A673 (cell line): ENCODE measurements at regions not wholly inside any gene's neighbourhood (a gene's known extent, or its start where the extent isn't known, plus 50 kb on each side); places are given as distances from the start of the nearest gene placed in this dataset.

ENCODE experiments used
- BruUV-seq: library from RNA; stranded (reverse); fragments of 400-500 nt; replicated peaks from 2 replicates; lab custom pipeline; 2021; lab: Mats Ljungman, UMichigan
- CTCF ChIA-PET: fragments of 300-600 bp; sonication (Branson Sonifier 250); formaldehyde crosslinking; loops from one replicate; lab custom pipeline; 2022; ENCODE audit warnings: antibody characterized with exemption; lab: Charles Lee
- POLR2A ChIA-PET: fragments of 300-600 bp; sonication (Branson Sonifier 250); formaldehyde crosslinking; loops from one replicate; lab custom pipeline; 2022; ENCODE audit warnings: antibody characterized with exemption; ENCODE audit not compliant: low non-redundant PET; lab: Charles Lee
- DNase-seq: peaks from one replicate; pipeline ENCODE4 v3.0.0-alpha.2; 2015; ENCODE audit warnings: low spot score
- H3K27ac ChIP-seq: fragments of 200-600 bp; sonication (generic); 2 replicates; pipeline ENCODE4 v1.5.1; 2016; ENCODE audit warnings: mixed run types, low read depth, mild to moderate bottlenecking, mixed read lengths, antibody characterized with exemption, low read length; ENCODE audit not compliant: poor library complexity, severe bottlenecking
- H3K27me3 ChIP-seq: fragments of 200-600 bp; sonication (generic); replicated peaks from 2 replicates; pipeline ENCODE4 v1.6.1; 2017; ENCODE audit warnings: mixed run types, low read depth, mild to moderate bottlenecking, mixed read lengths, antibody characterized with exemption, low read length; ENCODE audit not compliant: insufficient read depth, poor library complexity
- H3K36me3 ChIP-seq: fragments of 200-600 bp; sonication (generic); 2 replicates; pipeline ENCODE4 v1.6.1; 2016; ENCODE audit warnings: mixed run types, mild to moderate bottlenecking, mixed read lengths, antibody characterized with exemption, low read length; ENCODE audit not compliant: insufficient read depth, poor library complexity, severe bottlenecking
- H3K4me1 ChIP-seq: fragments of 200-600 bp; sonication (generic); 2 replicates; pipeline ENCODE4 v1.6.1; 2017; ENCODE audit warnings: mixed run types, mild to moderate bottlenecking, mixed read lengths, antibody characterized with exemption, low read length; ENCODE audit not compliant: insufficient read depth, poor library complexity, severe bottlenecking
- H3K4me3 ChIP-seq: fragments of 200-600 bp; sonication (generic); 2 replicates; pipeline ENCODE4 v1.5.1; 2016; ENCODE audit warnings: low read depth, mixed run types, mild to moderate bottlenecking, mixed read lengths, low read length; ENCODE audit not compliant: poor library complexity, severe bottlenecking
- H3K9me3 ChIP-seq: fragments of 200-600 bp; sonication (generic); 2 replicates; pipeline ENCODE4 v1.6.1; 2016; ENCODE audit warnings: mixed run types, low read depth, mild to moderate bottlenecking, mixed read lengths, antibody characterized with exemption, low read length; ENCODE audit not compliant: poor library complexity, severe bottlenecking
- CTCF ChIP-seq: fragments of 300-800, 200-600 bp; sonication (generic); conservative IDR thresholded peaks from 2 replicates; pipeline ENCODE4 v1.5.1; 2017; ENCODE audit warnings: low read depth, mild to moderate bottlenecking, antibody characterized with exemption, low read length, moderate library complexity, mixed read lengths
- EZH2 ChIP-seq: fragments of 200-600 bp; sonication (generic); IDR thresholded peaks from 2 replicates; pipeline ENCODE4 v1.6.1; 2017; ENCODE audit warnings: borderline replicate concordance, low read depth, mild to moderate bottlenecking, mixed read lengths, antibody characterized with exemption, low read length; ENCODE audit not compliant: poor library complexity, severe bottlenecking
- intact Hi-C: fragments of 100-400 bp; cut with micrococcal nuclease; formaldehyde crosslinking; loops from one replicate; pipeline ENCODE4 v1.10.0; 2022; ENCODE audit not compliant: unreplicated experiment

- intact Hi-C loops = no loop called here
- ChIA-PET POLR2A (no interaction called here), CTCF (no interaction called here)
- Histone ChIP-seq H3K4me1 (no peaks in the 10 kb centered on the region), H3K27ac (no peak overlapping the region), H3K9me3 (no peaks in the 10 kb centered on the region), H3K4me3 (no peak overlapping the region), H3K36me3 (no peaks in the 10 kb centered on the region), H3K27me3 (no peaks in the 10 kb centered on the region)
- TF ChIP-seq EZH2 = no peak
- no peak for DNase-seq
- no TSS peak for BruUV-seq
Measured at GRCh38 chr6:21958428-21958827, 338.4 kb downstream of the PRL start.

- no TSS peak for BruUV-seq
- TF ChIP-seq CTCF (no peak), EZH2 (no peak)
- Histone ChIP-seq H3K27me3 (no peaks in the 10 kb centered on the region), H3K27ac (no peak overlapping the region), H3K36me3 (no peaks in the 10 kb centered on the region), H3K4me3 (no peak overlapping the region), H3K9me3 (no peaks in the 10 kb centered on the region), H3K4me1 (peaks cover 7% of the 10 kb centered on the region)
- intact Hi-C loops = no loop called here
- ChIA-PET CTCF (no interaction called here), POLR2A (interaction anchor here (0.7 kb wide), 2 partner anchors 186 to 1556 kb away, joined by 3 to 4 read pairs; no protein-coding TSS in a partner anchor)
- no peak for DNase-seq
Measured at GRCh38 chr6:21961226-21961625, 335.6 kb downstream of the PRL start.

GRCh38 chr6:21965016-21965415 is 331.8 kb downstream of the PRL start:
- H3K9me3 ChIP-seq = no peaks in the 10 kb centered on the region
- H3K4me1 ChIP-seq = peaks cover 26% of the 10 kb centered on the region
- no peaks in the 10 kb centered on the region for H3K36me3 ChIP-seq
- TF ChIP-seq EZH2 (no peak), CTCF (no peak)
- no peak for DNase-seq
- ChIA-PET CTCF (no interaction called here), POLR2A (no interaction called here)
- no TSS peak for BruUV-seq
- no peaks in the 10 kb centered on the region for H3K27me3 ChIP-seq
- no peak overlapping the region for H3K4me3 ChIP-seq
- H3K27ac ChIP-seq = no peak overlapping the region
- intact Hi-C loops = no loop called here

GRCh38 chr6:21965953-21966539 is 330.8 kb downstream of the PRL start:
- BruUV-seq = no TSS peak
- H3K9me3 ChIP-seq = no peaks in the 10 kb centered on the region
- POLR2A ChIA-PET = no interaction called here

More at GRCh38 chr6:21965953-21966539, 330.8 kb downstream of the PRL start:
- intact Hi-C loops = no loop called here
- DNase-seq = no peak
- TF ChIP-seq EZH2 = no peak
- TF ChIP-seq CTCF = no peak
- Histone ChIP-seq H3K36me3 (no peaks in the 10 kb centered on the region), H3K27ac (no peak overlapping the region), H3K27me3 (no peaks in the 10 kb centered on the region), H3K4me3 (no peak overlapping the region), H3K4me1 (peaks cover 36% of the 10 kb centered on the region)
- CTCF ChIA-PET = no interaction called here
